PC-9 (cell line): ENCODE measurements at regions not wholly inside any gene's neighbourhood (a gene's known extent, or its start where the extent isn't known, plus 50 kb on each side); places are given as distances from the start of the nearest gene placed in this dataset.

Experiments used
- BruUV-seq: library from RNA; stranded (reverse); fragments of 400-500 nt; replicated peaks from 2 replicates; lab custom pipeline; 2021; lab: Mats Ljungman, UMichigan
- CTCF ChIA-PET: fragments of 300-600 bp; sonication (Branson Sonifier 250); formaldehyde crosslinking; loops from one replicate; lab custom pipeline; 2022; ENCODE audit warnings: antibody characterized with exemption; lab: Charles Lee
- POLR2A ChIA-PET: fragments of 300-600 bp; sonication (Branson Sonifier 250); formaldehyde crosslinking; loops from one replicate; lab custom pipeline; 2022; ENCODE audit warnings: antibody characterized with exemption; ENCODE audit not compliant: unreplicated experiment; lab: Charles Lee
- DNase-seq, 2 experiments: peaks; one replicate each; pipeline versions ENCODE4 v3.0.0 to v3.0.0-alpha.2; 2015 to 2022; ENCODE audit warnings: mixed read lengths in 1 of 2
- H2AFZ ChIP-seq: fragments of 200-600 bp; sonication (generic); 2 replicates; pipeline ENCODE4 v1.8.1; 2017; ENCODE audit warnings: antibody characterized with exemption
- H3F3A ChIP-seq: fragments of 200-600 bp; sonication (generic); 2 replicates; pipeline ENCODE4 v1.8.1; 2017; ENCODE audit warnings: antibody characterized with exemption, mild to moderate bottlenecking, low read depth; ENCODE audit not compliant: insufficient read depth
- H3K27ac ChIP-seq: fragments of 200-600 bp; sonication (generic); 2 replicates; pipeline ENCODE4 v1.6.1; 2016; ENCODE audit warnings: mixed run types
- H3K27me3 ChIP-seq: fragments of 200-600 bp; sonication (generic); 2 replicates; pipeline ENCODE4 v1.6.1; 2016; ENCODE audit warnings: low read depth, mixed run types; ENCODE audit not compliant: insufficient read depth
- H3K36me3 ChIP-seq: fragments of 200-600 bp; sonication (generic); 2 replicates; pipeline ENCODE4 v1.6.1; 2016; ENCODE audit warnings: low read depth, mixed run types
- H3K4me1 ChIP-seq: fragments of 200-600 bp; sonication (generic); replicated peaks from 2 replicates; pipeline ENCODE4 v1.6.1; 2016; ENCODE audit warnings: mixed run types; ENCODE audit not compliant: insufficient read depth
- H3K4me2 ChIP-seq: fragments of 200-600 bp; sonication (generic); 2 replicates; pipeline ENCODE4 v1.6.1; 2017; ENCODE audit warnings: mixed run types
- H3K4me3 ChIP-seq: fragments of 200-600 bp; sonication (generic); 2 replicates; pipeline ENCODE4 v1.6.1; 2016; ENCODE audit warnings: mixed run types
- H3K79me2 ChIP-seq: fragments of 200-600 bp; sonication (generic); 2 replicates; pipeline ENCODE4 v1.6.1; 2017; ENCODE audit warnings: low read depth, mixed run types
- H3K9me2 ChIP-seq: fragments of 200-600 bp; sonication (generic); 2 replicates; pipeline ENCODE4 v1.8.1; 2017; ENCODE audit warnings: mild to moderate bottlenecking; ENCODE audit not compliant: insufficient read depth
- H3K9me3 ChIP-seq: fragments of 200-600 bp; sonication (generic); 2 replicates; pipeline ENCODE4 v1.8.1; 2016; ENCODE audit warnings: low read depth; ENCODE audit not compliant: insufficient read depth
- H4K20me1 ChIP-seq: fragments of 200-600 bp; sonication (generic); 2 replicates; pipeline ENCODE4 v1.8.1; 2017; ENCODE audit not compliant: insufficient read depth
- CTCF ChIP-seq: fragments of 200-600 bp; sonication (generic); conservative IDR thresholded peaks from 2 replicates; pipeline ENCODE4 v1.6.1; 2017; ENCODE audit warnings: mixed run types, antibody characterized with exemption, mild to moderate bottlenecking, moderate library complexity
- EZH2 ChIP-seq: fragments of 200-600 bp; sonication (generic); IDR thresholded peaks from 2 replicates; pipeline ENCODE4 v1.8.0; 2017; ENCODE audit warnings: antibody characterized with exemption, low read depth
- intact Hi-C: fragments of 100-400 bp; cut with micrococcal nuclease; formaldehyde crosslinking; loops from one replicate; pipeline ENCODE4 v1.10.0; 2022; ENCODE audit not compliant: unreplicated experiment

GRCh38 chr4:96150466-96150865, 310.6 kb downstream of the PDHA2 start:
- ChIA-PET CTCF (no interaction called here), POLR2A (no interaction called here)
- no TSS peak for BruUV-seq
- no peaks in the 10 kb centered on the region for H3K4me1 ChIP-seq
- no peak for DNase-seq
- TF ChIP-seq CTCF: no peak
- no peak overlapping the region for H3K4me2 ChIP-seq
- H2AFZ ChIP-seq: no peak overlapping the region
- no peaks in the 10 kb centered on the region for H3K79me2 ChIP-seq
- H3K27me3 ChIP-seq: no peaks in the 10 kb centered on the region
- no peaks in the 10 kb centered on the region for H4K20me1 ChIP-seq
- intact Hi-C loops: no loop called here
- H3K4me3 ChIP-seq: no peak overlapping the region
- no peaks in the 10 kb centered on the region for H3K9me2 ChIP-seq
- H3K9me3 ChIP-seq: no peaks in the 10 kb centered on the region
- no peaks in the 10 kb centered on the region for H3F3A ChIP-seq
- no peak overlapping the region for H3K27ac ChIP-seq
- H3K36me3 ChIP-seq: no peaks in the 10 kb centered on the region

GRCh38 chr4:96152824-96153223, 312.9 kb downstream of the PDHA2 start:
- ChIA-PET CTCF (no interaction called here), POLR2A (no interaction called here)
- no peaks in the 10 kb centered on the region for H3K9me2 ChIP-seq
- no TSS peak for BruUV-seq
- H3F3A ChIP-seq: no peaks in the 10 kb centered on the region
- H4K20me1 ChIP-seq: no peaks in the 10 kb centered on the region
- H3K4me3 ChIP-seq: no peak overlapping the region
- no peak for TF ChIP-seq EZH2
- TF ChIP-seq CTCF: no peak
- no peak overlapping the region for H2AFZ ChIP-seq
- intact Hi-C loops: no loop called here
- no peak overlapping the region for H3K4me2 ChIP-seq
- no peaks in the 10 kb centered on the region for H3K79me2 ChIP-seq
- H3K27me3 ChIP-seq: no peaks in the 10 kb centered on the region
- no peaks in the 10 kb centered on the region for H3K4me1 ChIP-seq
- H3K9me3 ChIP-seq: no peaks in the 10 kb centered on the region
- H3K36me3 ChIP-seq: no peaks in the 10 kb centered on the region
- H3K27ac ChIP-seq: no peak overlapping the region
- DNase-seq: no peak

GRCh38 chr4:96154676-96155075, 314.8 kb downstream of the PDHA2 start:
- no peak overlapping the region for H3K4me2 ChIP-seq
- ChIA-PET CTCF (no interaction called here), POLR2A (no interaction called here)
- H3K36me3 ChIP-seq: no peaks in the 10 kb centered on the region
- no peaks in the 10 kb centered on the region for H4K20me1 ChIP-seq
- no peak overlapping the region for H3K27ac ChIP-seq
- H3K9me2 ChIP-seq: no peaks in the 10 kb centered on the region
- H3K79me2 ChIP-seq: no peaks in the 10 kb centered on the region
- H3K4me3 ChIP-seq: no peak overlapping the region
- intact Hi-C loops: no loop called here
- no peaks in the 10 kb centered on the region for H3K9me3 ChIP-seq
- BruUV-seq: no TSS peak
- H2AFZ ChIP-seq: no peak overlapping the region
- no peak for TF ChIP-seq CTCF
- TF ChIP-seq EZH2: no peak
- no peak for DNase-seq
- no peaks in the 10 kb centered on the region for H3F3A ChIP-seq
- no peaks in the 10 kb centered on the region for H3K4me1 ChIP-seq
- no peaks in the 10 kb centered on the region for H3K27me3 ChIP-seq
